HCT116 (cell line): ENCODE measurements at regions not wholly inside any gene's neighbourhood (a gene's known extent, or its start where the extent isn't known, plus 50 kb on each side); places are given as distances from the start of the nearest gene placed in this dataset.

Experiments used
- ATAC-seq: fragments of 200-7000 bp; cut with Tn5 transposase; 2 replicates; pipeline ENCODE4 v1.9.1; 2020; ENCODE audit warnings: mild to moderate bottlenecking, moderate library complexity
- BruUV-seq: library from RNA; stranded (reverse); fragments of 400-500 nt; replicated peaks from 2 replicates; lab custom pipeline; 2021; lab: Mats Ljungman, UMichigan
- CTCF ChIA-PET: fragments of 300-600 bp; sonication (Branson Sonifier 250); formaldehyde crosslinking; loops from one replicate; lab custom pipeline; 2021; ENCODE audit warnings: antibody characterized with exemption; lab: Charles Lee
- POLR2A ChIA-PET: fragments of 300-600, 350-600 bp; sonication (Branson Sonifier 250); formaldehyde crosslinking; loops from one replicate; lab custom pipeline; 2021; ENCODE audit warnings: antibody characterized with exemption; lab: Charles Lee
- RAD21 ChIA-PET, 2 experiments: fragments of 300-600 bp; sonication (Branson Sonifier 250); formaldehyde crosslinking; loops; one replicate each; lab custom pipeline; 2023; ENCODE audit warnings: low total read pairs in 2 of 2; ENCODE audit not compliant: uncharacterized antibody in 2 of 2, unreplicated experiment in 2 of 2, low non-redundant PET in 1 of 2; lab: Charles Lee
- DNase-seq: peaks from one replicate; pipeline ENCODE4 v3.0.0-alpha.2; 2010; ENCODE audit warnings: low read depth, low spot score
- H2AFZ ChIP-seq: fragments of 200-600 bp; shearing (Covaris generic), sonication (generic); 2 replicates; pipeline ENCODE4 v1.6.1; 2017; ENCODE audit warnings: low read depth, mixed run types, mixed read lengths, antibody characterized with exemption, low read length; ENCODE audit not compliant: poor library complexity, severe bottlenecking
- H3K27ac ChIP-seq: 2 replicates; pipeline ENCODE4 v1.5.1; 2012; ENCODE audit warnings: low read depth, low read length
- H3K27me3 ChIP-seq: fragments of 200-600 bp; sonication (generic); 2 replicates; pipeline ENCODE4 v1.6.1; 2016; ENCODE audit warnings: mixed run types, low read length, mixed read lengths; ENCODE audit not compliant: insufficient read depth
- H3K36me3 ChIP-seq, 2 experiments: fragments of 200-500 bp in 1 of 2; fragments of 200-600 bp in 1 of 2; sonication (Bioruptor generic) in 1 of 2; sonication (generic) in 1 of 2; 2 replicates each; pipeline versions ENCODE4 v1.5.1 to v1.6.1; 2014 to 2016; ENCODE audit warnings: low read length in 2 of 2, inconsistent platforms in 1 of 2, mixed read lengths in 1 of 2, mixed run types in 1 of 2; ENCODE audit not compliant: insufficient read depth in 2 of 2, control insufficient read depth in 1 of 2
- H3K4me1 ChIP-seq, 2 experiments: fragments of 200-600 bp in 1 of 2; sonication (generic) in 1 of 2; 2 replicates each; pipeline versions ENCODE4 v1.5.1 to v1.6.1; 2012 to 2017; ENCODE audit warnings: low read length in 2 of 2, inconsistent platforms in 1 of 2, mild to moderate bottlenecking in 1 of 2, mixed read lengths in 1 of 2, mixed run types in 1 of 2, moderate library complexity in 1 of 2; ENCODE audit not compliant: insufficient read depth in 2 of 2, control insufficient read depth in 1 of 2
- H3K4me2 ChIP-seq: fragments of 200-600 bp; sonication (generic); 2 replicates; pipeline ENCODE4 v1.6.1; 2017; ENCODE audit warnings: mixed run types, low read length, mixed read lengths
- H3K4me3 ChIP-seq, 2 experiments: fragments of 200-600 bp in 1 of 2; sonication (generic) in 1 of 2; replicated peaks in 1 of 2; 2 replicates each; pipeline ENCODE4 v1.5.1; 2011 to 2016; ENCODE audit warnings: low read length in 2 of 2, control low read depth in 1 of 2, low read depth in 1 of 2, mild to moderate bottlenecking in 1 of 2, mixed read lengths in 1 of 2, mixed run types in 1 of 2
- H3K79me2 ChIP-seq: fragments of 200-600 bp; sonication (generic); 2 replicates; pipeline ENCODE4 v1.6.1; 2017; ENCODE audit warnings: mild to moderate bottlenecking, mixed run types, low read length, moderate library complexity, mixed read lengths; ENCODE audit not compliant: insufficient read depth
- H3K9ac ChIP-seq: fragments of 200-600 bp; sonication (generic); 2 replicates; pipeline ENCODE4 v1.6.1; 2016; ENCODE audit warnings: low read length, mixed read lengths
- H3K9me2 ChIP-seq: fragments of 200-600 bp; sonication (generic), shearing (Covaris generic); 2 replicates; pipeline ENCODE4 v1.6.1; 2017; ENCODE audit warnings: mixed run types, mild to moderate bottlenecking, moderate library complexity; ENCODE audit not compliant: insufficient read depth
- H3K9me3 ChIP-seq, 2 experiments: fragments of 200-500 bp in 1 of 2; fragments of 200-600 bp in 1 of 2; sonication (Bioruptor generic) in 1 of 2; sonication (generic) in 1 of 2; 2 replicates each; pipeline ENCODE4 v1.6.1; 2014 to 2017; ENCODE audit warnings: low read length in 2 of 2, mixed read lengths in 2 of 2, inconsistent platforms in 1 of 2, low read depth in 1 of 2, mild to moderate bottlenecking in 1 of 2, mixed run types in 1 of 2, moderate library complexity in 1 of 2; ENCODE audit not compliant: control insufficient read depth in 1 of 2, insufficient read depth in 1 of 2
- H4K20me1 ChIP-seq: fragments of 200-600 bp; sonication (generic), shearing (Covaris generic); 2 replicates; pipeline ENCODE4 v1.6.1; 2017; ENCODE audit warnings: mixed run types, mild to moderate bottlenecking, moderate library complexity; ENCODE audit not compliant: insufficient read depth
- CBX3 ChIP-seq: IDR thresholded peaks from 2 replicates; pipeline ENCODE4 v1.6.1; 2012; ENCODE audit warnings: low read depth
- FOSL1 ChIP-seq: IDR thresholded peaks from 2 replicates; pipeline ENCODE4 v1.6.1; 2012; ENCODE audit warnings: low read depth
- POLR2A ChIP-seq: IDR thresholded peaks from 2 replicates; pipeline ENCODE4 v1.7.0; 2011; ENCODE audit warnings: borderline replicate concordance; ENCODE audit not compliant: insufficient read depth, insufficient read length; ENCODE audit errors: extremely low read depth
- SIN3A ChIP-seq: IDR thresholded peaks from 2 replicates; pipeline ENCODE4 v1.6.1; 2012; ENCODE audit warnings: low read depth
- TCF7L2 ChIP-seq: IDR thresholded peaks from 2 replicates; pipeline ENCODE4 v1.7.0; 2011; ENCODE audit warnings: borderline replicate concordance, inconsistent platforms; ENCODE audit not compliant: insufficient read depth, insufficient read length; ENCODE audit errors: extremely low read depth
- YY1 ChIP-seq: IDR thresholded peaks from 2 replicates; pipeline ENCODE4 v1.6.1; 2011; ENCODE audit warnings: low read length, low read depth, moderate library complexity, mild to moderate bottlenecking; ENCODE audit not compliant: insufficient replicate concordance; ENCODE audit errors: extremely low read depth
- intact Hi-C: fragments of 100-400 bp; cut with micrococcal nuclease; formaldehyde crosslinking; loops from 2 replicates; pipeline ENCODE4 v1.10.0; 2022
- TF ChIP-seq, protein P1 (sequence below): IDR thresholded peaks from 2 replicates; pipeline ENCODE4 v1.6.1; 2012; ENCODE audit warnings: low read depth
- TF ChIP-seq, protein P2 (sequence below): IDR thresholded peaks from 2 replicates; pipeline ENCODE4 v1.6.1; 2012

DNA sequence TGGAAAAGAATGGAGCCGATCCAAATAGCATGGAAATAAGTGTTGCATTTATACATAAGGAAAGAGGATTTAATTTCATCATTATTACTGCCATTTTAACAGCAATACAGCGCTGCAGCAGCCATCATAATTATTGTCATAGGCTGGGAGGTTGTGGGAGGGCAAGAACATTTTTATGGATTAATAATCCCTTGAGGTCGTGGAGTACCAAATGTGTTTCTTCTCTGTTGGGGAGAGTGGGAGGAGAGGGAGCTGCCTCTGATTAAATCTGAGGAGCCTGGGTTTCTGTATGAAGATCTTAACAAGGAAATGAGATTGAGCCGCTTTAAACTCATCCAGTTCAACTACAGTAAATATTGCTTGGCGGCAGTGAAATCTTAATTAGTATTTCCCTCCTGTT lies 805.9 kb downstream of the PCDH17 start:
- BruUV-seq = no TSS peak
- no peaks in the 10 kb centered on the region for H3K27me3 ChIP-seq
- POLR2A ChIA-PET = no interaction called here

DNA sequence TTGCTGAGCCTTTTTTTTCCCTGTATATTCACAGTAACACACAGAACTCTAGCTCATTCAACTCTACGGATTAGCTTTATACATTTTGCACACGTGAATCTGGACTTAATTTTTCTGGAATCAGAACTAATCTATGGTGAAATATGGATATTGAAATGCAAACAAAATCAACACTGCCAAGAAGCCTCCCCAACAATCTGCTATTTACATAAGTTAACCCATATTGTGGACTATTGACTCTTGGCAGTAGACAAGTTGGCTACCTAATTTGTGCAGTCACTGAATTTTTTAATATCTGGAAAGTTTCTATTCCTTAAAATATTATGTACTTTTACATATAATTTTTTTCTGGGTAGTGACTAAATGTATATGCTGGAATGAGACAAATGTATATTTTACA lies 815.4 kb downstream of the PCDH17 start:
- BruUV-seq = no TSS peak
- ATAC-seq (no peak), DNase-seq (no peak)
- Histone ChIP-seq H3K9ac (no peak overlapping the region), H3K4me2 (no peak overlapping the region), H3K9me3 (peaks cover 9 to 13% of the 10 kb centered on the region in 2 experiments; a peak in 2 of 4 replicates), H3K9me2 (no peaks in the 10 kb centered on the region), H3K36me3 (no peaks in the 10 kb centered on the region), H3K27ac (no peak overlapping the region), H4K20me1 (no peaks in the 10 kb centered on the region), H3K4me1 (no peaks in the 10 kb centered on the region), H3K79me2 (no peaks in the 10 kb centered on the region), H3K4me3 (no peak overlapping the region), H3K27me3 (no peaks in the 10 kb centered on the region), H2AFZ (no peak overlapping the region)
- intact Hi-C loops = no loop called here
- POLR2A ChIA-PET = no interaction called here
- CTCF ChIA-PET = no interaction called here
- RAD21 ChIA-PET = no interaction called here
- TF ChIP-seq POLR2A (no peak), SIN3A (no peak), TCF7L2 (no peak), CBX3 (no peak), FOSL1 (no peak)
- TF ChIP-seq, protein P1, sequence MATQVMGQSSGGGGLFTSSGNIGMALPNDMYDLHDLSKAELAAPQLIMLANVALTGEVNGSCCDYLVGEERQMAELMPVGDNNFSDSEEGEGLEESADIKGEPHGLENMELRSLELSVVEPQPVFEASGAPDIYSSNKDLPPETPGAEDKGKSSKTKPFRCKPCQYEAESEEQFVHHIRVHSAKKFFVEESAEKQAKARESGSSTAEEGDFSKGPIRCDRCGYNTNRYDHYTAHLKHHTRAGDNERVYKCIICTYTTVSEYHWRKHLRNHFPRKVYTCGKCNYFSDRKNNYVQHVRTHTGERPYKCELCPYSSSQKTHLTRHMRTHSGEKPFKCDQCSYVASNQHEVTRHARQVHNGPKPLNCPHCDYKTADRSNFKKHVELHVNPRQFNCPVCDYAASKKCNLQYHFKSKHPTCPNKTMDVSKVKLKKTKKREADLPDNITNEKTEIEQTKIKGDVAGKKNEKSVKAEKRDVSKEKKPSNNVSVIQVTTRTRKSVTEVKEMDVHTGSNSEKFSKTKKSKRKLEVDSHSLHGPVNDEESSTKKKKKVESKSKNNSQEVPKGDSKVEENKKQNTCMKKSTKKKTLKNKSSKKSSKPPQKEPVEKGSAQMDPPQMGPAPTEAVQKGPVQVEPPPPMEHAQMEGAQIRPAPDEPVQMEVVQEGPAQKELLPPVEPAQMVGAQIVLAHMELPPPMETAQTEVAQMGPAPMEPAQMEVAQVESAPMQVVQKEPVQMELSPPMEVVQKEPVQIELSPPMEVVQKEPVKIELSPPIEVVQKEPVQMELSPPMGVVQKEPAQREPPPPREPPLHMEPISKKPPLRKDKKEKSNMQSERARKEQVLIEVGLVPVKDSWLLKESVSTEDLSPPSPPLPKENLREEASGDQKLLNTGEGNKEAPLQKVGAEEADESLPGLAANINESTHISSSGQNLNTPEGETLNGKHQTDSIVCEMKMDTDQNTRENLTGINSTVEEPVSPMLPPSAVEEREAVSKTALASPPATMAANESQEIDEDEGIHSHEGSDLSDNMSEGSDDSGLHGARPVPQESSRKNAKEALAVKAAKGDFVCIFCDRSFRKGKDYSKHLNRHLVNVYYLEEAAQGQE = no peak
- TF ChIP-seq, protein P2, sequence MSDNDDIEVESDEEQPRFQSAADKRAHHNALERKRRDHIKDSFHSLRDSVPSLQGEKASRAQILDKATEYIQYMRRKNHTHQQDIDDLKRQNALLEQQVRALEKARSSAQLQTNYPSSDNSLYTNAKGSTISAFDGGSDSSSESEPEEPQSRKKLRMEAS = no peak

More for the DNA sequence above, 805.9 kb downstream of the PCDH17 start:
- ATAC-seq = no peak
- H3K9me2 ChIP-seq = no peaks in the 10 kb centered on the region
- no peak overlapping the region for H2AFZ ChIP-seq
- no peak for TF ChIP-seq YY1
- TF ChIP-seq, protein P1 = no peak
- H3K9me3 ChIP-seq = peaks cover 15 to 22% of the 10 kb centered on the region in 2 experiments; a peak in 3 of 4 replicates
- no peaks in the 10 kb centered on the region for H3K79me2 ChIP-seq
- H3K4me1 ChIP-seq = no peaks in the 10 kb centered on the region
- intact Hi-C loops = no loop called here
- H3K36me3 ChIP-seq = no peaks in the 10 kb centered on the region
- no peaks in the 10 kb centered on the region for H4K20me1 ChIP-seq
- RAD21 ChIA-PET = no interaction called here
- no peak overlapping the region for H3K4me2 ChIP-seq
- no peak overlapping the region for H3K9ac ChIP-seq
- H3K27ac ChIP-seq = no peak overlapping the region
- no peak overlapping the region for H3K4me3 ChIP-seq
- DNase-seq = no peak
- CTCF ChIA-PET = no interaction called here
